ENCODE measurements at regions not wholly inside any gene's neighbourhood (a gene's known extent, or its start where the extent isn't known, plus 50 kb on each side); places are given as distances from the start of the nearest gene placed in this dataset.
A peak's percentile ranks its signal among the peaks of the same experiment; 100 is the strongest.
"Not testable (repeated sequence)": the region's sequence is repeated elsewhere in the genome, so short reads cannot be mapped to it uniquely, and the experiment has no call there.

- DNase-seq (ENCODE audit: low read depth in 2 of 2) = not testable (repeated sequence)
Observed at GRCh38 chr1:148432318-148432717, 50.8 kb downstream of the PPIAL4G start.

- not testable (repeated sequence) for DNase-seq (ENCODE audit: low read depth in 2 of 2)
Observed at GRCh38 chr1:148429856-148430255, 53.2 kb downstream of the PPIAL4G start.

- DNase-seq (ENCODE audit: low read depth in 2 of 2) = not testable (repeated sequence)
Observed at GRCh38 chr1:148426940-148427611, 56.0 kb downstream of the PPIAL4G start.

- DNase-seq (ENCODE audit: low read depth in 2 of 2) = not testable (repeated sequence)
Observed at GRCh38 chr1:148426385-148426784, 56.7 kb downstream of the PPIAL4G start.

GRCh38 chr1:148424143-148425003 is 58.7 kb downstream of the PPIAL4G start:
- not testable (repeated sequence) for DNase-seq (ENCODE audit: low read depth in 2 of 2)

- not testable (repeated sequence) for DNase-seq (ENCODE audit: low read depth in 2 of 2)
Observed at GRCh38 chr1:148422921-148423320, 60.2 kb downstream of the PPIAL4G start.

- not testable (repeated sequence) for DNase-seq (ENCODE audit: low read depth in 2 of 2)
Observed at GRCh38 chr1:148417241-148417640, 65.9 kb downstream of the PPIAL4G start.

- DNase-seq (ENCODE audit: low read depth in 2 of 2) = not testable (repeated sequence)
Observed at GRCh38 chr1:148413385-148413784, 69.7 kb downstream of the PPIAL4G start.

- not testable (repeated sequence) for DNase-seq (ENCODE audit: low read depth in 2 of 2)
Observed at GRCh38 chr1:148404786-148405568, 78.1 kb downstream of the PPIAL4G start.

- not testable (repeated sequence) for DNase-seq (ENCODE audit: low read depth in 2 of 2)
Observed at GRCh38 chr1:148403925-148404324, 79.2 kb downstream of the PPIAL4G start.

- DNase-seq (ENCODE audit: low read depth in 2 of 2) = not testable (repeated sequence)
Observed at GRCh38 chr1:148403085-148403456, 80.0 kb downstream of the PPIAL4G start.

- peak in 1 of 2 experiments; percentile 3 for DNase-seq (ENCODE audit: low read depth in 2 of 2)
Observed at GRCh38 chr1:148402152-148403084, 80.7 kb downstream of the PPIAL4G start.

GRCh38 chr1:148397516-148397915 is 85.6 kb downstream of the PPIAL4G start:
- not testable (repeated sequence) for DNase-seq (ENCODE audit: low read depth in 2 of 2)

GRCh38 chr1:148392505-148392904 is 90.6 kb downstream of the PPIAL4G start:
- not testable (repeated sequence) for DNase-seq (ENCODE audit: low read depth in 2 of 2)

GRCh38 chr1:148391323-148391722 is 91.8 kb downstream of the PPIAL4G start:
- not testable (repeated sequence) for DNase-seq (ENCODE audit: low read depth in 2 of 2)

GRCh38 chr1:148389027-148389339 is 94.1 kb downstream of the PPIAL4G start:
- DNase-seq (ENCODE audit: low read depth in 2 of 2) = no peak

- peak; percentile 59 to 64 for DNase-seq (ENCODE audit: low read depth in 2 of 2)
Observed at GRCh38 chr1:148388260-148389026, 94.7 kb downstream of the PPIAL4G start.

GRCh38 chr1:148387949-148388259 is 95.2 kb downstream of the PPIAL4G start:
- DNase-seq (ENCODE audit: low read depth in 2 of 2) = not testable (repeated sequence)

- DNase-seq (ENCODE audit: low read depth in 2 of 2) = not testable (repeated sequence)
Observed at GRCh38 chr1:148387122-148387948, 95.8 kb downstream of the PPIAL4G start.

GRCh38 chr1:148386617-148387016 is 96.5 kb downstream of the PPIAL4G start:
- no peak for DNase-seq (ENCODE audit: low read depth in 2 of 2)
